COLO668 (cell line): ENCODE measurements at regions not wholly inside any gene's neighbourhood (a gene's known extent, or its start where the extent isn't known, plus 50 kb on each side); places are given as distances from the start of the nearest gene placed in this dataset.
A peak's percentile ranks its signal among the peaks of the same experiment; 100 is the strongest.

Experiments used
- DNase-seq: peaks from one replicate; lab custom pipeline; 2025; ENCODE audit not compliant: unreplicated experiment; lab: John Stamatoyannopoulos, UW

DNA sequence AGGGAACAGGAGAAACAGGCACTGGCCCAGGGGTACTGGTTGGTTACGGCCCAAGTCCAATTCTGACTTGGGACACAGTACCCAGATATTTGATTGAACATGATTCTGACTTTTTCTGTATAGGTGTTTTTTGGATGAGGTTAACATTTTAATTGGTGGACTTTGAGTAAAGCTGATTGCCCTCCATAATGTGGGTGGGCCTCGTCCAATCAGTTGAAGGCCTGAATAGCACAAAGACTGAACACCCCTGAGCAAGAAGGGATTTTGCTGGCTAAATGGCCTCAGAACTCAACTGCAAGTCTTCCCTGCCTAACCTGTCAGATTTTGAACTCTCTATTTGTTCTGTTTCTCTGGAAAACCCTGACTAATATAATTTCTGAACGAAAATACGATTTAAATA is 222.6 kb downstream of the TEX36 start:
- DNase-seq, result no peak

DNA sequence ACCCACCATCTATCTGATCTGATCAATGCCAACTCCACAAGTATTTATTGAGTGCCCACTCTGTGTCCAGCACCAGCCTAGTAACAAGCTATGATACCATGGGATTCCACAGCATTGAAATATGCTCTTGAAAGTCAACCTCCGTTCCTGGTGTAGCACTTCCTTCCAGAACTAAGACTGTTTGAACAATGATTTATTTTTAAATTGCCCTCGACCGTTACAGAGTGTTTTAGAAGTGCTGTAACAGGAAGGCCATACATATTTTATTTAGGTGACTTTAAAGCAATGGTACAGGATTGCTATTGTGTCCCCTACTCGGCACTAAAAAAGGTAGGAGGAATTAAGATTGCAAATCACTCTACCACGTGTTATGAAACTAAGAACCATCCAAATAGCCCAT is 225.6 kb downstream of the TEX36 start:
- DNase-seq, result no peak

DNA sequence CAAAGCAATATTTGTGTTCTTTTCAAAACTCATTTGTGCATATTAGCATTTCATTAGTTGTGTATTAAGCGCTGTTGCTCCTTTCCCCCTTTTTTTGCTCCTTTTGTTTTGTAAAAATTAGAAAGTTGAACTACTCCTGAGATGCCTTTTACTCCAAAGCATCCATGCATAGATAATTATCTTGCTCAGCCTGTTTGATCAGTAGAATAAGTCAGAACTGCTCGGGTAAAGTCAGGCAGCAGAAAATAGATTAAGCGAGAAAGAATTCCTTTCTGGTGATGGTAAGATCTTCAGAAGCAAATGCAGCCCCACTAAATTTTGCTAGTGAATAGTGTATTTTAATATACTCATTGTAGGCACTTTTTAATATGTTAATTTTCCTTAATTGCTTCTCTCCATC is 227.1 kb downstream of the TEX36 start:
- DNase-seq, result no peak

DNA sequence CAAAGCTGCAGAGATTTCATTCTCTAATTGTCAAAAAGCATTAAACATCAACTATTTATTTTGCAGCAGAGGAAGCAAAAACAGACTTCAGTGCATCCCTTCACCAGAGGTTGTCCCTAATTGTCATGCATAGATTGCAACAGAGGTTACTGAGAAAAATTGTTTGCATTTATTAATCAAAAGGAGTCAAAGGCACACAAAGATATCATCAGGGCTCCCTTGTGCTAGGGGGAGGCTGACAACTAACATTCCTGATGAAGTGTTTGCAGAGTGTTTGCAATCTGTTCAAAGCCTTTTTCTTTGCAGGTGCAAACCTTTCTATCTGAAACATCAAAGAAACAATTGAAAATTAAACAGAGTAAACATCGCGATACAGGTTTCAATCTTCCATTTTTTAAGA is 227.5 kb downstream of the TEX36 start:
- DNase-seq, result no peak

DNA sequence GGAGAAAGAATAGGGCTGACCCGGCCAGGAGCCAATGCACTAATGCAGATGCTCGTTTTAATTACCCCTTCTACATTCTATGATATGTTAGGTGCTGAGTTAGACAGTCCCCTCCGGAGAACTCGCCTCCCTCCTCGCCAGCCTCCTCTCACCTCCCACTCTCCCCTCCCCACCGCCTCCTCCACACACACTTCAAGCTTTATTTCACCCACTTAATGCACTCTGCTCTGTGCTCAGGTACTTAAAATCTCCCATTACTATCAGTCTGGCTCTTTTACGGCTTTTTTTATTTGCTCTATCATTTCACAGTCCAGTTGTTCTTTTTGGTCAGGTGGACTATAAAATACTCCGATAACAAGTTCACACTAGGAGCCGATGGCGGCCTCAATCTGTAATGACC is 231.6 kb downstream of the TEX36 start:
- DNase-seq, result no peak

DNA sequence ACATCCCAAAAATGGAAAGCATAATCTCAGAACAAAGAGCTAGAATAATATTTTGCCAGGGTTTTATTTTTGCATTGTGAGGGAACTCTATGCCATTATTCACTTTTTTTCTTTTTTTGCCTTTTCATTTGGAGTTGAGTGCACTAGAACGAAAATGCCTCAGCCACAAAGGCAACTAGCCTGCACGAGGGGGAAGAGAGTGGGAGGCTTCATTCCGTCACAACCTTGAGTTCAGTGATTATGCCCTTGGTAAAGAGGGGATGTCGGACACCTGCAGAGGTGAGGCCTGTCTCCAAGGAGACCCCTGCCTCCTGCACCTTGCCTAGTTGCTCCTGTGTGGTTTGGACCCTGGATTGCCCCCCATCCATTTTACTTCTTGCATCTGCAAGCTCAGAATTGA is 232.7 kb downstream of the TEX36 start:
- DNase-seq, result no peak

DNA sequence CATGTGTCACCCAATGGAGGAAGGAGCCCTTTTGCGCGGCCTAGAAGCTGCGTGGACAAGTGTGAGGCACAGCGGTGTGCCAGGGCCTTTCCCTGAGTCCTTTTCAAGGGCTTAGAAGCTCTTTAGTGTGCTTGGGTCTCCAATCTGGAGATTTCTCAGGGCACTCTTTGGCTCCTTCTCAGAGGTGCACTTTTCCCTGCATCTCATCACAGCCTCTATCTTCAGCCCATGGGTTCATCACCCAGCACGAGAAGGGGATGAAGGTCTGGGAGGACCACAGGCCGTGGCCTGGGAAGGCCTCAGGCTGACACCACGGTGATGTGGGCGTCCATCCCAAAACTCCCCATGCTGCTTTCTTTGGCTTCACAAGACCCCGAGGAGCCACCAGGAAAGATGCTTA is 233.4 kb downstream of the TEX36 start:
- DNase-seq, result no peak

DNA sequence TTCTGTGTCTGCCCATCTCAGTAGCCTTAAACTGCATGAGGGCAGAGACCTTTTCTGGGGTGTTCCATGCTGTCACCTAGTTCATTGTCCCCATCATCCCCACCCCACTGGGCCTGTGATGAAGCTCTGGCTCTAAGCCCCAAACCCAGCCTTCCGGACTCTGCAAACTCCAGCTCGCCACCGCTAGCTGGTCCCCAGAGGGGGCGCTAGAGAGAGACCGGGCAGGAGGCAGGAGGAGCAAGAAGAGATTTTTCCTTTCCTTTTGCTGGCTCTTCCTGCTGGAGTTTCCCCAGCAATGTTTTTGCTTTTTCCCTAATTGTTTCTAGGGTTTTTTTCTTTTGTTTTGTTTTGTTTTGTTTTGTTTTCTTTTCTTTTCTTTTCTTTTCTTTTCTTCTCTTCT is 234.4 kb downstream of the TEX36 start:
- peak; percentile 27 for DNase-seq

DNA sequence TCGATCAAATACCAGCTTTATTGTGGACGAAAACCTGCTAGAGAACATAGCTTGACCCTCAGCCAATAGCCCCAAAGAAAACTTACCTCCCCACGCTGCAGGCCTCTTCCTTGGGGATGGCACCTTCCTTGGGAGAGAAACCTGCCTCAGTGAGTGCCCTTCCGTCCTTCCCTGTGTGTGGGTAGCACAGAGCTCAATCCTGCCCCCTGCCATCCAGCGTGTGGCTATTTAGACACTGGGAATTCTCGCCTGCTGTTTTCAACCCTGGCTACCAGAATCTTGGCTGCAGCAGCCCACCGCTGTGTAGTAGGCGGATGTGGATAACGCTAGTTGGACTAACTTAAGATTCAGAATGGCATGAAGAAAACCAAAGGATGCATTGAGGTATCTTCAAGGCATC is 238.2 kb downstream of the TEX36 start:
- DNase-seq, result no peak

DNA sequence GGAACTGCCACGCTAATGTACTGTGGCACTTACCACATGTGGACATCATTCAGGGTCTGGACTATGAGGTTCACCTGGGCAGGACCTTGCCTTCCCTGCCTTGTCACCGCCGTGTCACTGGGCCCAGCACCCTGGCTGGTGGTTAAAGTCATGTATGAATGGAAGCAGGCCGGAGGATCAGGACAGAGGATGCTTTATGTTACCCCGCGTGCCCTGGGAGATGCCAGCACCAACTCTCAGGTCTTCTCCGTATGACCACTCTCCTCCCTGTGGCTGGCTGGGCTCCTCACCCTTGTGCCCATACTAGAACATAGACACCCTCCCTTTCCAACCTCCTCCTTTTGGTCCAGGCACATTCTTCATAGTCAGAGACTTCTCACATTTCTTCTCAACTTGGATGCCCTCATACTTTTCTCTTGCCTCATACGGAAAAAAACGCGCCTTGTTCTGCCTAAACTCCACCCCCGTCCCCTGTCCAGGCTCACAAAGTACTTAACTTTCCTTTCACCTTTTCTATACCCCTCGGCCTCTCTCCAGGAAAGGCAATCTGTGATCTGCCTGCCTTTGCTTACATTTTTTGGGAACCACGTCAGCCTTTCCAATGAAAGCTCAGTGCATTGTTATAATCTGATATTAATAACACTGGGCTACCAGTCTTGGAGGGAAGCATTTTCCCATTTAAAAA is 240.0 kb downstream of the TEX36 start:
- no peak for DNase-seq

DNA sequence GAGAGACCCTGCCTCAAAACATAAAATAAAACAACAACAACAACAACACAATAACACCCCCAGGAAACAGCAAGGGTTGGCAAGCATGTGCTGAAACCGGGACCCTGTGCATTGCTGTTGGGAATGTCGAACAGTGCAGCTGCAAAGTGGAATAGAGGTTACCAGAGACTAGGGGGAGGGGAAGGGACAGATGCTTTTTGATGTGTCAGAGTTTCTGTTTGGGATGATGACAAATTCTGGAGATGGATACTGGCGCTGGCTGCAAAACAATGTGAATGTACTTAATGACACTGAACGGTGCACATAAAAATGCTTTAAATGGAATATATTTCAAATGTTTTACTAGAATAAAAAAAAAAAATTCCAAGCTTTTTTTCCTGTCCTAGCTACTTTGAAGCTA is 241.8 kb downstream of the TEX36 start:
- DNase-seq, result no peak

DNA sequence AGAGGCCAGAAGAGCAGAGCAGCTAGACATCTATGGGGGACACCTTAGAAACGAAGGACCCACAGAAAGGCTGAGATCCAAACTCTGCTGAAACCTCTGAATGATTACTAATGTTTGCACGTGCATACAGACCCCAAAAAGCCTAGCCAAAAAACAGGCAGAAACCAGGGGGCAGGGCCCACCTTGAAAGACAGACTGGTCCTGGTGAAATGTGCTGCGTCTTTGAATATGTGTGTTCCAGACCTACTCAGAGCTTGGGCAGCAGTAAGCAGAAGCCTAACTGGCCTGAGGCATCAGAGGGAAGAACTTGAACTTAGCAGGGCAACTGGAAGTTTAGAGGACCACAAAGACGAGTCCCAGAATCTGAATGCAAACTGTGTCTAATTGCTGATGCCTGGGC is 251.8 kb downstream of the TEX36 start:
- no peak for DNase-seq

DNA sequence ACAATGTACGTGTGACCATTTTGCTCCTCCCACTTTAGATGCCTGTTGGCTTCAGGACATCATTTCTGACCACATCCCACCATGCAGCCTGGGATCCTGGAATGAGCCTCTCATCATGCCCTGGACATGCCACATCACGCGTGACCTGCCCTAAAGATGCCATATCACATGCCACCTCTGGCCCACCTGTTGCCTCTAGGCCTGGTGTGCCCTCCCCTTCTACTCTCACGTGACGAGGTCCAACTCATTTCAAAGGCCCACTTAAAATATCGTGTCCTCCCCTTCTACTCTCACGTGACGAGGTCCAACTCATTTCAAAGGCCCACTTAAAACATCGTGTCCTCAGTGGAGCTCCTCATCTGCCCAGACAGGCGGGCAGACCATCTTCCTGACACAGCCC is 254.9 kb downstream of the TEX36 start:
- no peak for DNase-seq

DNA sequence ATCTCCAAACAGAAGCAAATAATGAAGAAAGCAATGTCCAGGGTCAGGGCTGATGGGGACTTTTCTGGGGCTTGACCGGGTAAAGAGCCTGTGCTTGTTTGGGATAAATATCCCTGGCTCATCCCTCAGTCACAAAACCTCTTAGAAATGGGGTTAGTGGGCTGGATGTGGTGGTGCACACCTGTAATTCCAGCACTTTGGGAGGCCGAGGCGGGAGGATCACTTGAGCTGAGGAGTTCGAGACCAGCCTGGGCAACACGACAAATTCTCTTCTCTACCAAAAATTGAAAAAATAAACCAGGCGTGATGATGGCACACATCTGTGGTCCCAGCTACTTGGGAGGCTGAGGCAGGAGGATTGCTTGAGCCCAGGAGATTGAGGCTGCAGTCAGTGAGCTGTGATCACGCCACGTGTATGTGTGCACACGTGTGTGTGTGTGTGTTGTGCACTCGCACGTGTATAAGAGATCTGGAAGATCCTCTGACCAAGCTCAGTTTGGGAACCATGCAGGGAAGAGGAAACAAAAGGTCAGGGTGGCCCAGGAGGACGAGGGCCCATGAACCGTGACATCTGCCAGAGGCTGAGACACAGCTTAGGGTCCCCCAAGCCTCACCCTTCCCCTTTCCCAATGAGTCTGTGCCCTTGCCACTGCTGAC is 258.6 kb downstream of the TEX36 start:
- no peak for DNase-seq

DNA sequence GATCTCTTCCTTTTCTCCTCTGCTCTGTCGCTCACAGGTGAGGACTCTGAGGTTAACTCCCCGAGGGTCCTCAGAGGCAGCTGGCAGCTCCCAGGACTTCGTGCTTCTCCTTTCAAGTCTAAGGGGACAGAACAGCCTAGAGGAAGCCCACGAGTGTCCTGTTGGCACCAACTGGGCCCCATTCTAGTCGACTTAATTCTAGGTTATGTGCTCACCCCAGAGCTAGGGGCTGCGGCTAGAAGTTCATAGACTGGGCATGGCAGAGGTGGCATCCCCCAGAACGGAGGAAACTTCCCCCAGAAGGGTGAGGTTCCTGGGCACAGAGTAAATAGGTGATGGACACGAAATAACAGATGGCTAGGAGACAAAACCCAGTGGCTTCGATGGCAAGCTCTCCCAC is 259.4 kb downstream of the TEX36 start:
- DNase-seq, result no peak

DNA sequence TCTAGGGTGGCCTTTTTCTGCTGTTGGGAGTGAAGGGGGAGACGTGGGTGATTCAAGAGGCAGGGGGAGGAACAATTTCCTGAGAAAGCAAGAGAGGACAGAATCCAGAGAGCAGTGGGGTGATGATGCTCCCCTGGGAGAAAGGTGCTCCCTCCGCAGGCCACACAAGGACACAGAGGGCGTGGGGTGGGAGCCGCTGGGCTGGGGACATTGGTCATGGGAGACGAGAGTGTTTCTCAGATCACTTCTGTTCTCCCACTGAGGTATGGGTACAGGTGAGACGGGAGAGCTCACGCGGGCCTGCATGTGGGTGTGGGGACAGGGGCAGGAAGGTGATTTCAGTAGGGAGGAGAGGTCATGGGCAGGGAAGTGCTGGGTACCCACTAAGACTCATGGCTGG is 259.5 kb upstream of the CTBP2 start:
- no peak for DNase-seq

DNA sequence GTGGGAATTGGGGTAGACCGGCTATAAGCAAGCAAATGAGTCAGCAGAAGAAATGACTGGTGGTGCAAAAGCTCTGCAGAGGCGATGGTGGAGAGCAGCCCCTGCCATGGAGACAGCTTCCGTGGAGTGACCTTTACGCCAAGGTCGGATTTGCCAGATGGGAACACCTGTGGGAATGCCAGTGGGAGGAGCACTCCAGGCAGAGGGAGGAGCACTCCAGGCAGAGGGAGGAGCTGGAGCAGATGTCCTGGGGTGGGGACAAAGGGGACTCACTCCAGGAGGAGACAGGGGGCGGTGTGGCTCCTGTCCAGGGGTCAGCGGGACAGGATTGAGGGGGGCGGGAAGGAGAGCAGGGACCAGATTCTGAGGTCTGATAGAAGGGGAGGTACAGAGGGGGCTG is 258.8 kb upstream of the CTBP2 start:
- DNase-seq, result no peak

DNA sequence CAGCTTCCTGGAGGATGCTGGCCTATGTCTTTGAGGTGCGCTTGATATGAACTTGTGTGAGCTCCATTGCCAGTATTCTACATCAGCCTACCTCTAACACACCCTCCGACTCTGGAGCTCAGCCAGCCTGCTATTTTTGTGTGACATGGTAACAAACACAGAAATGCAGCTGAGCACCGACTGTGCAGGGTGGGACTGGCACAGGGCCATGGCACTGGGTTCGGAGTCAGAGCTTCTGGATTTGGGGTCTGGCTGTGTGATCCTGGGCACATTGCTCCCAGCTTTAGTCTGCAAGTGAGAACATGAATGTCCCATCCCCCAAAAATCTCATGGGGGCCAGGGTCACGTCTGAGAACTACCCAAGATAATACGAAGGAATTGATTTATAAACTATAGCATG is 257.2 kb upstream of the CTBP2 start:
- DNase-seq, result no peak

DNA sequence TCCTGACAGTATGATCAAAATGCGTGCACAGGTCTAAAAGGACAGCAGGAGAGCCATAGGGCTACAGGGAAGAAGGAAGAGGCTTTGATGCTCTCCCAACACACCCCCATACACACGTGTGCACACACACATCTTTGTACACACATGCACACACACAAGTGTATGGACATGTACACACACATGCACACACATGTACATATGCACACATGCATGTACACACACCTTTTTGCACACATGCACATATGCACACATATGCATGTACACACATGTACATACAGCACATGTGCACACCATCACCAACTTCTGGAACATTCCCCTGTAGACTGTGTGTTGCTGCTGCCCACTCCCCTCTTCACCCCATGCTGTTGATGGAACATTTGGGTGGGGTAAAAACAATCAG is 255.6 kb upstream of the CTBP2 start:
- no peak for DNase-seq

DNA sequence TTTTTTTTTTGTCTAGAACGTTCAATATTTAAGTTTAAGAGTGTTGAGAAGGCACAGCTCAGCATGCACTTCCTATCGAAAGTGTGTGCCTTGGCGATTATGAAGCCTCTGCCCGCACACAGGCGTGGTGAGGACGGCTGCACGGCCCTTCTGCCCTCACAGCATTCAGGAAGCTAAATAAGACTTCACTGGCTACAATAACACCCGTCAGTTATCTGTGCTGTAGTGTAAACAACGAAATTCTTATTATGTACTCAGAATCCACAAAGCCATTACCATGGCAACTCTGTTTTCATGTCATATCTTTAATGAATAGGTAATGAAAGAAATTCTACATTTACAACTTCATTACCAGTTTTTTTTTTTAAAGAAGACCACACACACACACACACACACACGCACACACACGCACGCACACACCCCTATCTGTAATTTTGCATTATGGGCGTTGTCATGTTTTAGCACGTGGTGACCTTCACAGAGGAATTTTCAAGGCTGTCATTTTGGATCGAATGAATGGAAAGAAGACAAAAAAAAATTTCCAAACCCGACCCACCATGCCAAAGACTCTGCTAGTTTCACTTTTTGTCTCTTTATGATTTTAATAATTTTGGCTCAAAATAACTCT is 254.8 kb upstream of the CTBP2 start:
- no peak for DNase-seq

DNA sequence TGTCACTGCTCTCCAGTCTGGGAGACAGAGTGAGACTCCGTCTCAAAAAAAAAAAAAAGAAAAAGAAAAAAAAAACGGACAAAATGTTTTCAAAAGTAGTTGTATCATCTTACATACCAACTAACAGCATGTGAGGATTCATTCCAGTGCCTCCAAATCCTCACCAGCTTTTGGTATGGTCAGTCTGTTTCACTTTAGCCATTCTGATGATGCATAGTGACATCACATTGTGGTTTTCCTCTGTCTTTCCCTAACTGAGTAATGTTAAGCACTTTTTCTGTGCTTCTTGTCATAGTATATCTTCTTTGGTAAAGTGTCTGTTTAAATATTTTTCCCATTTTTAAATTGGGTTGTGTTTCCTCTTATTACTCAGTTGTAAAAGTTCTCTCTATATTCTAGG is 251.4 kb upstream of the CTBP2 start:
- no peak for DNase-seq

DNA sequence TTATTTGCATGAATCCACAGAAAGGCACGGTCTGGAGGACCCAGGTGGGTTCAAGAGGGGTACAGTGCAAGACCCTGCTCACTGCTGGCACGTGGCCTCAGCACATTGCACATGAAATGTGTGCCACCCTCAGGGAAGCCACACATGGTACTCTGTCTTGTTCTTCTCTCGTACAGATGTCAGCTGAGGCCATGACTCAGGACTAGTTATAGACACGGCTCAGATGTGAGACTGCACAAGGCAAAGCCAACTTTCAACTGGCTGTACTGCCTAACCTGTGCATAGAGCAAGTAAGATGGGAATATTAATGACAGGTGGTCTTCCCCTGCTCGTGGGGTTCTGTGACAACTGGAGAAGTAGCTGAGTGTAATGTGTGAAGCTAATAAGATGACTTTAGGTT is 249.4 kb upstream of the CTBP2 start:
- no peak for DNase-seq

DNA sequence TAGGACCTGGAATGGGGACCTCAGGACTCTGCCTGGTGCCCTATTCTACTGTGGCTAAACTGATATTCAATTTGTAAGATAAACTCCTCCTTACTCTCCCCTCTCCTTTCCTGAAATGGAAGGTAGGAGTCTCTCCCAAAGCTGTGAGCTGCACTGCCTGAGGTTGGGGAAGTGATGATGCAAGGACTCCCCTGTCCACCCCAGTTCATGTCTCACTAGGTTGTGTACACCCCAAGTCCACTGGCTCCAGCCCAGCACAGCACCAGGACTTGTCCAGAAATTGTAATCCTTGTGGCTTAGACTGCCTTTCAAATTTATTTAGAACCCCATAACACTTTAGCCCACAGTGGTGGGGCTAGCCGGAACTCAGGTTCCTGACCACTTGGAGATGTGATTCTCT is 247.2 kb upstream of the CTBP2 start:
- no peak for DNase-seq
